CD14-positive monocyte (primary cell): ENCODE measurements at regions not wholly inside any gene's neighbourhood (a gene's known extent, or its start where the extent isn't known, plus 50 kb on each side); places are given as distances from the start of the nearest gene placed in this dataset.

ENCODE experiments used
- DNase-seq, 3 donors: peaks; one replicate each; pipeline ENCODE4 v3.0.0-alpha.2; 2011 to 2022
- H2AFZ ChIP-seq: 2 replicates; pipeline ENCODE4 v1.6.0; 2012; ENCODE audit warnings: mild to moderate bottlenecking, low read depth, low read length, inconsistent platforms; ENCODE audit not compliant: insufficient read depth, poor library complexity, severe bottlenecking
- H3K27ac ChIP-seq, 2 donors: 1 replicate in 1 of 2; 2 replicates in 1 of 2; pipeline ENCODE4 v1.5.1; 2012 to 2013; ENCODE audit warnings: low read length in 2 of 2, control low read depth in 1 of 2, inconsistent platforms in 1 of 2, low read depth in 1 of 2, mild to moderate bottlenecking in 1 of 2
- H3K27me3 ChIP-seq, 2 donors: one replicate each; pipeline versions ENCODE4 v1.6.0 to v1.6.1; 2011 to 2013; ENCODE audit warnings: low read length in 2 of 2; ENCODE audit not compliant: control insufficient read depth in 2 of 2, insufficient read depth in 2 of 2
- H3K36me3 ChIP-seq, 2 donors: replicated peaks in 1 of 2; 1 replicate in 1 of 2; 2 replicates in 1 of 2; pipeline versions ENCODE4 v1.5.1 to v1.6.1; 2012 to 2013; ENCODE audit warnings: low read length in 2 of 2, control low read depth in 1 of 2, inconsistent platforms in 1 of 2, mild to moderate bottlenecking in 1 of 2; ENCODE audit not compliant: insufficient read depth in 2 of 2, control insufficient read depth in 1 of 2
- H3K4me1 ChIP-seq, 2 donors: 1 replicate in 1 of 2; 2 replicates in 1 of 2; pipeline versions ENCODE4 v1.5.1 to v1.6.1; 2012 to 2013; ENCODE audit warnings: low read length in 2 of 2, control low read depth in 1 of 2, inconsistent platforms in 1 of 2, mild to moderate bottlenecking in 1 of 2, moderate library complexity in 1 of 2; ENCODE audit not compliant: insufficient read depth in 2 of 2, control insufficient read depth in 1 of 2
- H3K4me2 ChIP-seq: replicated peaks from 2 replicates; pipeline ENCODE3; 2012; ENCODE audit warnings: low read length, moderate library complexity, mild to moderate bottlenecking; ENCODE audit not compliant: poor library complexity, severe bottlenecking; ENCODE audit errors: extremely low read depth
- H3K4me3 ChIP-seq, 3 experiments: fragments of 200-600 bp in 1 of 3; sonication (generic) in 1 of 3; replicated peaks in 1 of 3; 1 replicate in 2 of 3; 2 replicates in 1 of 3; pipeline ENCODE4 v1.5.1; 2011 to 2013; ENCODE audit warnings: low read length in 3 of 3, mild to moderate bottlenecking in 3 of 3, control low read depth in 2 of 3, low read depth in 2 of 3, inconsistent platforms in 1 of 3, moderate library complexity in 1 of 3
- H3K79me2 ChIP-seq: 2 replicates; pipeline ENCODE4 v1.6.0; 2012; ENCODE audit warnings: mild to moderate bottlenecking, control low read depth, inconsistent platforms, low read length, moderate library complexity; ENCODE audit not compliant: insufficient read depth
- H3K9ac ChIP-seq: 2 replicates; pipeline ENCODE4 v1.6.0; 2017; ENCODE audit warnings: low read length, mild to moderate bottlenecking; ENCODE audit not compliant: insufficient read depth, poor library complexity, severe bottlenecking
- H3K9me3 ChIP-seq, 2 donors: replicated peaks in 1 of 2; 1 replicate in 1 of 2; 2 replicates in 1 of 2; pipeline versions ENCODE4 v1.5.1 to v1.6.1; 2012 to 2013; ENCODE audit warnings: low read length in 2 of 2, control low read depth in 1 of 2; ENCODE audit not compliant: control insufficient read depth in 1 of 2, insufficient read depth in 1 of 2
- H4K20me1 ChIP-seq: 2 replicates; pipeline ENCODE4 v1.6.0; 2012; ENCODE audit warnings: mild to moderate bottlenecking, low read length, control low read depth, moderate library complexity; ENCODE audit not compliant: insufficient read depth
- H3K27ac Mint-ChIP-seq, 7 donors: one replicate each; pipeline ENCODE4 v1.8.0; 2020; ENCODE audit warnings: mild to moderate bottlenecking in 7 of 7, mixed read lengths in 7 of 7, moderate library complexity in 6 of 7, inconsistent platforms in 2 of 7
- H3K27me3 Mint-ChIP-seq, 3 donors: one replicate each; pipeline ENCODE4 v1.8.0; 2021 to 2022; ENCODE audit warnings: low read depth in 3 of 3, mild to moderate bottlenecking in 3 of 3, mixed read lengths in 3 of 3, moderate library complexity in 3 of 3, inconsistent platforms in 1 of 3
- H3K36me3 Mint-ChIP-seq, 2 donors: one replicate each; pipeline ENCODE4 v1.8.0; 2020; ENCODE audit warnings: mixed read lengths in 2 of 2, inconsistent platforms in 1 of 2, mild to moderate bottlenecking in 1 of 2
- H3K4me1 Mint-ChIP-seq: one replicate; pipeline ENCODE4 v1.8.0; 2020; ENCODE audit warnings: mild to moderate bottlenecking, mixed read lengths
- H3K4me3 Mint-ChIP-seq, 2 donors: one replicate each; pipeline ENCODE4 v1.8.0; 2020; ENCODE audit warnings: mild to moderate bottlenecking in 2 of 2, mixed read lengths in 2 of 2, moderate library complexity in 1 of 2
- H3K9me3 Mint-ChIP-seq, 7 donors: one replicate each; pipeline ENCODE4 v1.8.0; 2020 to 2022; ENCODE audit warnings: mixed read lengths in 7 of 7, mild to moderate bottlenecking in 6 of 7, moderate library complexity in 6 of 7, inconsistent platforms in 2 of 7
- CTCF ChIP-seq: fragments of 200-600 bp; IDR thresholded peaks from one replicate; pipeline ENCODE4 v1.8.0; 2022; ENCODE audit warnings: antibody characterized with exemption, mild to moderate bottlenecking
- WGBS: methylation state at CpG from one replicate; pipeline ENCODE4 v1.1.5; 2013; ENCODE audit warnings: missing lambda C conversion rate; ENCODE audit not compliant: insufficient coverage; 5-methylcytosine and 5-hydroxymethylcytosine counted together
- intact Hi-C, 2 donors: fragments of 100-400 bp; cut with micrococcal nuclease; formaldehyde crosslinking; loops; one replicate each; pipeline versions ENCODE4 v1.15.0 to v1.15.1; 2023

DNA sequence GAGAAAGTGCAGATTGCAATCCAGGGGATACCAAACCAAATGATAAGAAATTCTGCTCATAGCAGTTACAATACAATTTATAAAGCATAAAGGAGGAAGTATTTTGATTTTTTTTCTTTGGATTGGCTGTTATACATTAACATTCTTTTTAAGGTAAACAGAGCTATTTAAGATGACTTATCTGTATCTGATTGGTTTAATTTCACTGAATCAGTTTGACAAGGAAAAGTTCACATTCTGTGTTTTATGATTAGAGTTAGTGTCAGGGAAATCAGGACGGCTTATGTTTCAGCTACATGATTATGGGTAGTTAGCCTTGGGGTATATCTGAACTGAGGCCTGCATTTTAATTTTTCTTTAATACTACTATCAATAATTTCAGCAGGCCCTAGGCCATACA is 360.9 kb downstream of the ARL6IP6 start:
- Mint-ChIP-seq H3K9me3 (peaks cover 0 to 6% (median 2%) of the 10 kb centered on the region in 7 donors), H3K4me3 (no peak overlapping the region), H3K36me3 (no peaks in the 10 kb centered on the region), H3K4me1 (no peaks in the 10 kb centered on the region), H3K27me3 (no peaks in the 10 kb centered on the region), H3K27ac (no peak overlapping the region)
- Histone ChIP-seq H3K4me3 (no peak overlapping the region), H3K4me2 (no peak overlapping the region), H2AFZ (no peak overlapping the region), H3K79me2 (no peaks in the 10 kb centered on the region), H3K36me3 (no peaks in the 10 kb centered on the region), H3K27me3 (no peaks in the 10 kb centered on the region), H3K27ac (no peak overlapping the region), H3K9ac (no peak overlapping the region), H3K9me3 (no peaks in the 10 kb centered on the region), H3K4me1 (no peaks in the 10 kb centered on the region), H4K20me1 (no peaks in the 10 kb centered on the region)
- intact Hi-C loops: no loop called here
- no peak for TF ChIP-seq CTCF
- DNase-seq: no peak
- no CpG with 5 or more reads among the region's 1 CpG for WGBS

DNA sequence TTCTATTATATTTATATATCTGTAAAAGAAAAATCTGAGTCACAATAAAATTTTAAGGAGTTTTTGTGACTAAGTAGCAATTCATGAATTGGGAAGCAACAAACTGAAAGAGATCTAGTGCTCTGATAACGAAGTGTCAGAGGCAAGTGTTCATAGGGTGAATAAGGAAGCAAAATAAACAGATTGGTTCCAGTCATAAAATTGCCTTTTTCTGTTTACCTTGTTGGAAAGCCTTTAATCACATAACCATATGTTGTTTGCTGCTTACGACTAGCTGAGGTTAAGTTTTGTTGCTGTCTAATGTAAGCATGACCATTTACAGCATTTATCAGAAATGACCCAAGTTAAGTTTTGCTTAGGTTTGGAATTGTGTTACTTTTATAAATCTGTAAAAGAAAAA is 358.9 kb downstream of the ARL6IP6 start:
- Mint-ChIP-seq H3K4me1 (no peaks in the 10 kb centered on the region), H3K4me3 (no peak overlapping the region), H3K36me3 (no peaks in the 10 kb centered on the region), H3K27ac (no peak overlapping the region), H3K9me3 (peaks cover 0 to 4% (median 0%) of the 10 kb centered on the region in 7 donors), H3K27me3 (no peaks in the 10 kb centered on the region)
- DNase-seq: no peak
- H4K20me1 ChIP-seq: no peaks in the 10 kb centered on the region
- no peaks in the 10 kb centered on the region for H3K36me3 ChIP-seq
- no peak overlapping the region for H3K4me2 ChIP-seq
- no peaks in the 10 kb centered on the region for H3K79me2 ChIP-seq
- no peaks in the 10 kb centered on the region for H3K27me3 ChIP-seq
- no peak overlapping the region for H2AFZ ChIP-seq
- H3K27ac ChIP-seq: no peak overlapping the region
- no peak for TF ChIP-seq CTCF
- no peaks in the 10 kb centered on the region for H3K9me3 ChIP-seq
- H3K4me3 ChIP-seq: no peak overlapping the region
- no peak overlapping the region for H3K9ac ChIP-seq
- H3K4me1 ChIP-seq: no peaks in the 10 kb centered on the region
- no CpG with 5 or more reads among the region's 2 CpGs for WGBS
- intact Hi-C loops: no loop called here
